HL-60 (cell line): ENCODE measurements at regions not wholly inside any gene's neighbourhood (a gene's known extent, or its start where the extent isn't known, plus 50 kb on each side); places are given as distances from the start of the nearest gene placed in this dataset.

Experiments used
- DNase-seq, 2 experiments: peaks; one replicate each; pipeline ENCODE4 v3.0.0-alpha.2; 2010 to 2020; ENCODE audit warnings: low read depth in 1 of 2, low spot score in 1 of 2
- H3K27ac ChIP-seq: fragments of 250-450 bp; sonication (Bioruptor Pico); replicated peaks from 2 replicates; pipeline ENCODE4 v1.5.1; 2020; ENCODE audit warnings: mild to moderate bottlenecking, moderate library complexity
- H3K27me3 ChIP-seq: fragments of 250-450 bp; sonication (Bioruptor Pico); 2 replicates; pipeline ENCODE4 v1.5.1; 2021; ENCODE audit warnings: mild to moderate bottlenecking, moderate library complexity; ENCODE audit not compliant: insufficient read depth, poor library complexity, severe bottlenecking
- H3K4me3 ChIP-seq: replicated peaks from 2 replicates; pipeline ENCODE4 v1.5.1; 2011; ENCODE audit warnings: mild to moderate bottlenecking, control low read depth, low read length; ENCODE audit not compliant: insufficient read depth
- CTCF ChIP-seq: IDR thresholded peaks from one replicate; pipeline ENCODE4 v1.5.1; 2011; ENCODE audit warnings: low read length, control low read depth, inconsistent platforms; ENCODE audit not compliant: insufficient read depth
- GABPA ChIP-seq: IDR thresholded peaks from 2 replicates; pipeline ENCODE4 v1.6.1; 2012; ENCODE audit warnings: low read depth
- POLR2AphosphoS5 ChIP-seq: IDR thresholded peaks from 2 replicates; pipeline ENCODE4 v1.6.1; 2012; ENCODE audit warnings: low read depth
- REST ChIP-seq: IDR thresholded peaks from 2 replicates; pipeline ENCODE4 v1.6.1; 2012; ENCODE audit warnings: low read depth; ENCODE audit not compliant: insufficient replicate concordance
- SPI1 ChIP-seq: IDR thresholded peaks from 2 replicates; pipeline ENCODE4 v1.6.1; 2012; ENCODE audit warnings: low read depth, mild to moderate bottlenecking, borderline replicate concordance

DNA sequence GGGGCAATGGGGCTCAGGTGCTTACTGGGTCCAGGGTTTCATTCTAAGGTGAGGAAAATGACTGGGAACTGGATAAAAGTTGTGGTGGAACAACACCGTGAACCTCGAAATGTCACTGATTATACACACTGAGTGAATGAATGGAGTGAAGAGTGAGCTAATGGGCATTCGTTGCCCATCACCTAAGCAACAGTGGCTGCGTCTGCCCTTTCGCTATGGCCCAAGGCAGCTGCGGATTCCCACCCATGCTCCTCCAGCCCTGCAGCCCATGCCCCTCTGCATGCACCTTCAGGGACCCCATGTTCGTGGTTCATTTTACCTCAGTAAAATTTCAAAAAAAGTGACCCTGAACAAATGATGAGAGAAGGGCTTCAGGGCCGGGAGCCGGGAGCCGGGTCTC, 196.3 kb downstream of the CTTN start:
- DNase-seq = no peak
- H3K27ac ChIP-seq = no peak overlapping the region
- TF ChIP-seq POLR2AphosphoS5 (no peak), REST (no peak), GABPA (no peak), SPI1 (no peak)
- H3K27me3 ChIP-seq = no peaks in the 10 kb centered on the region
- no peak overlapping the region for H3K4me3 ChIP-seq

GRCh38 chr11:70595016-70595415, 196.7 kb downstream of the CTTN start:
- DNase-seq = no peak
- H3K4me3 ChIP-seq = no peak overlapping the region
- no peaks in the 10 kb centered on the region for H3K27me3 ChIP-seq
- no peak overlapping the region for H3K27ac ChIP-seq
- no peak for TF ChIP-seq CTCF
- TF ChIP-seq POLR2AphosphoS5 = no peak
- no peak for TF ChIP-seq GABPA

- DNase-seq = no peak
- TF ChIP-seq CTCF (no peak), REST (no peak)
- H3K27me3 ChIP-seq = no peaks in the 10 kb centered on the region
- H3K27ac ChIP-seq = no peak overlapping the region
- no peak overlapping the region for H3K4me3 ChIP-seq
Measured at GRCh38 chr11:70595452-70595851, 197.1 kb downstream of the CTTN start.

- H3K4me3 ChIP-seq = no peak overlapping the region
- TF ChIP-seq GABPA (no peak), POLR2AphosphoS5 (no peak), SPI1 (no peak), CTCF (no peak), REST (no peak)
- H3K27ac ChIP-seq = no peak overlapping the region
- no peaks in the 10 kb centered on the region for H3K27me3 ChIP-seq
- DNase-seq = no peak
Measured at GRCh38 chr11:70596091-70596490, 197.8 kb downstream of the CTTN start.
